ENCODE measurements at regions not wholly inside any gene's neighbourhood (a gene's known extent, or its start where the extent isn't known, plus 50 kb on each side); places are given as distances from the start of the nearest gene placed in this dataset.

- H3K4me3 ChIP-seq (ENCODE audit: low read depth, low read length): no peak overlapping the region
- TF ChIP-seq CTCF (IDR thresholded peaks at IDR 0.05; ENCODE audit: low read depth, low read length): no peak
Observed at GRCh38 chr4:142922720-142923119, 76.6 kb upstream of the INPP4B start.

GRCh38 chr4:142923619-142924018 lies 77.5 kb upstream of the INPP4B start:
- no peak for TF ChIP-seq CTCF (IDR thresholded peaks at IDR 0.05; ENCODE audit: low read depth, low read length)
- no peak overlapping the region for H3K4me3 ChIP-seq (ENCODE audit: low read depth, low read length)

- TF ChIP-seq CTCF (IDR thresholded peaks at IDR 0.05; ENCODE audit: low read depth, low read length): no peak
- no peak overlapping the region for H3K4me3 ChIP-seq (ENCODE audit: low read depth, low read length)
Observed at GRCh38 chr4:142925161-142925560, 79.1 kb upstream of the INPP4B start.

- TF ChIP-seq CTCF (IDR thresholded peaks at IDR 0.05; ENCODE audit: low read depth, low read length): no peak
- H3K4me3 ChIP-seq (ENCODE audit: low read depth, low read length): no peak overlapping the region
Observed at GRCh38 chr4:142927721-142928120, 81.6 kb upstream of the INPP4B start.

GRCh38 chr4:142929526-142929925 lies 83.4 kb upstream of the INPP4B start:
- TF ChIP-seq CTCF (IDR thresholded peaks at IDR 0.05; ENCODE audit: low read depth, low read length): no peak
- H3K4me3 ChIP-seq (ENCODE audit: low read depth, low read length): no peak overlapping the region

- no peak for TF ChIP-seq CTCF (IDR thresholded peaks at IDR 0.05; ENCODE audit: low read depth, low read length)
- no peak overlapping the region for H3K4me3 ChIP-seq (ENCODE audit: low read depth, low read length)
Observed at GRCh38 chr4:142933207-142933606, 87.1 kb upstream of the INPP4B start.

GRCh38 chr4:142940425-142941330 lies 94.6 kb upstream of the INPP4B start:
- H3K4me3 ChIP-seq (ENCODE audit: low read depth, low read length): no peak overlapping the region
- no peak for TF ChIP-seq CTCF (IDR thresholded peaks at IDR 0.05; ENCODE audit: low read depth, low read length)
